SK-N-SH treated with all-trans-retinoic acid at 6 μM for 48 hours (cell line): ENCODE measurements at regions not wholly inside any gene's neighbourhood (a gene's known extent, or its start where the extent isn't known, plus 50 kb on each side); places are given as distances from the start of the nearest gene placed in this dataset.

Experiments used
- BACH2 ChIP-seq: fragments of 250-450 bp; sonication (Bioruptor Pico); IDR thresholded peaks from 2 replicates; pipeline ENCODE4 v1.9.0; 2021; ENCODE audit warnings: mild to moderate bottlenecking, borderline replicate concordance
- ISL1 ChIP-seq: fragments of 250-450 bp; sonication (Bioruptor Pico); IDR thresholded peaks from 2 replicates; pipeline ENCODE4 v2.1.2; 2022; ENCODE audit warnings: mild to moderate bottlenecking, moderate library complexity
- TCF4 ChIP-seq: fragments of 250-450 bp; sonication (Bioruptor Pico); IDR thresholded peaks from 2 replicates; pipeline ENCODE4 v1.8.0; 2021; ENCODE audit warnings: mild to moderate bottlenecking, moderate library complexity, borderline replicate concordance
- ZFP3 ChIP-seq: fragments of 250-450 bp; sonication (Bioruptor Pico); IDR thresholded peaks from 2 replicates; pipeline ENCODE4 v1.5.0; 2020; ENCODE audit warnings: mild to moderate bottlenecking, moderate library complexity
- ZNF565 ChIP-seq: fragments of 450-650 bp; formaldehyde crosslinking; conservative IDR thresholded peaks from 2 replicates; pipeline ENCODE4 v1.5.0; 2020; ENCODE audit warnings: low read depth, mild to moderate bottlenecking, moderate library complexity

- TF ChIP-seq TCF4 (CRISPR knock-in tag) = no peak
- no peak for TF ChIP-seq ZNF565 (CRISPR knock-in tag)
- TF ChIP-seq ISL1 (CRISPR knock-in tag) = no peak
- TF ChIP-seq ZFP3 = no peak
- no peak for TF ChIP-seq BACH2 (CRISPR knock-in tag)
These were observed 162.1 kb upstream of the NANOGP8 start for GRCh38 chr15:35247150-35247549.
